SK-N-SH (cell line): ENCODE measurements at regions not wholly inside any gene's neighbourhood (a gene's known extent, or its start where the extent isn't known, plus 50 kb on each side); places are given as distances from the start of the nearest gene placed in this dataset.

Experiments
- CTCF ChIA-PET: fragments of 300-600, 350-600 bp; formaldehyde crosslinking; extraction: SDS; loops from one replicate; lab custom pipeline; 2021; lab: Yijun Ruan, JAX
- POLR2A ChIA-PET: fragments of 350-600 bp; sonication (Branson Sonifier 250); formaldehyde crosslinking; extraction: SDS; loops from one replicate; lab custom pipeline; 2020; ENCODE audit warnings: antibody characterized with exemption, inconsistent platforms; lab: Yijun Ruan, JAX
- DNase-seq: peaks from one replicate; pipeline ENCODE4 v3.0.0; 2012
- H2AFZ ChIP-seq: fragments of 200-600 bp; sonication (generic); 2 replicates; pipeline ENCODE4 v1.8.1; 2016; ENCODE audit warnings: antibody characterized with exemption, mild to moderate bottlenecking, low read depth
- H3F3A ChIP-seq: fragments of 200-600 bp; sonication (generic); replicated peaks from 2 replicates; pipeline ENCODE3; 2016; ENCODE audit warnings: antibody characterized with exemption, mild to moderate bottlenecking; ENCODE audit not compliant: insufficient read depth
- H3K27ac ChIP-seq, 2 experiments: fragments of 200-500 bp in 1 of 2; fragments of 200-600 bp in 1 of 2; sonication (Bioruptor generic) in 1 of 2; sonication (generic), shearing (Covaris generic) in 1 of 2; 2 replicates each; pipeline versions ENCODE4 v1.5.1 to v1.6.1; 2014 to 2016; ENCODE audit warnings: low read depth in 2 of 2, inconsistent platforms in 1 of 2, low read length in 1 of 2, mild to moderate bottlenecking in 1 of 2, mixed read lengths in 1 of 2
- H3K27me3 ChIP-seq: fragments of 200-600 bp; sonication (generic), shearing (Covaris generic); 2 replicates; pipeline ENCODE4 v1.6.1; 2016; ENCODE audit warnings: mixed run types; ENCODE audit not compliant: insufficient read depth
- H3K36me3 ChIP-seq, 2 experiments: fragments of 200-500 bp in 1 of 2; fragments of 200-600 bp in 1 of 2; sonication (Bioruptor generic) in 1 of 2; sonication (generic) in 1 of 2; replicated peaks in 1 of 2; 2 replicates each; pipeline versions ENCODE3 to v1.5.1; 2014 to 2016; ENCODE audit warnings: low read length in 1 of 2, mild to moderate bottlenecking in 1 of 2; ENCODE audit not compliant: insufficient read depth in 2 of 2, control insufficient read depth in 1 of 2
- H3K4me1 ChIP-seq, 2 experiments: fragments of 200-500 bp in 1 of 2; fragments of 200-600 bp in 1 of 2; sonication (Bioruptor generic) in 1 of 2; sonication (generic), shearing (Covaris generic) in 1 of 2; 2 replicates each; pipeline versions ENCODE4 v1.5.1 to v1.6.1; 2014 to 2016; ENCODE audit warnings: low read depth in 1 of 2, low read length in 1 of 2, mixed run types in 1 of 2; ENCODE audit not compliant: insufficient read depth in 2 of 2, control insufficient read depth in 1 of 2
- H3K4me2 ChIP-seq: fragments of 200-600 bp; sonication (generic), shearing (Covaris generic); 2 replicates; pipeline ENCODE4 v1.6.1; 2017; ENCODE audit warnings: mixed run types
- H3K4me3 ChIP-seq, 2 experiments: fragments of 200-500 bp in 1 of 2; fragments of 200-600 bp in 1 of 2; sonication (Bioruptor generic) in 1 of 2; sonication (generic), shearing (Covaris generic) in 1 of 2; 2 replicates each; pipeline versions ENCODE4 v1.5.1 to v1.8.1; 2014 to 2016; ENCODE audit warnings: low read depth in 2 of 2, inconsistent platforms in 1 of 2, low read length in 1 of 2, mild to moderate bottlenecking in 1 of 2, mixed read lengths in 1 of 2, moderate library complexity in 1 of 2
- H3K79me2 ChIP-seq: fragments of 200-600 bp; sonication (generic); 2 replicates; pipeline ENCODE4 v1.8.1; 2017; ENCODE audit warnings: mild to moderate bottlenecking; ENCODE audit not compliant: insufficient read depth
- H3K9ac ChIP-seq: fragments of 200-600 bp; sonication (generic); 2 replicates; pipeline ENCODE4 v1.6.1; 2017; ENCODE audit warnings: mixed run types
- H3K9me2 ChIP-seq: fragments of 200-600 bp; sonication (generic); 2 replicates; pipeline ENCODE4 v1.6.1; 2017; ENCODE audit warnings: mixed run types
- H3K9me3 ChIP-seq: fragments of 200-600 bp; sonication (generic); 2 replicates; pipeline ENCODE4 v1.6.1; 2017; ENCODE audit warnings: mixed run types, mild to moderate bottlenecking, moderate library complexity
- H4K20me1 ChIP-seq: fragments of 200-600 bp; sonication (generic); 2 replicates; pipeline ENCODE4 v1.6.1; 2017; ENCODE audit warnings: mild to moderate bottlenecking, mixed run types; ENCODE audit not compliant: insufficient read depth
- CHD2 ChIP-seq: fragments of 150-350 bp; IDR thresholded peaks from 2 replicates; pipeline ENCODE4 v1.6.1; 2018; ENCODE audit warnings: low read length; ENCODE audit not compliant: partially characterized antibody
- ELF1 ChIP-seq: IDR thresholded peaks from 2 replicates; pipeline ENCODE4 v1.4.0; 2012
- EP300 ChIP-seq, 2 experiments: IDR thresholded peaks; 2 replicates each; pipeline versions ENCODE4 v1.4.0 to v1.6.1; 2012; ENCODE audit warnings: borderline replicate concordance in 1 of 2, low read depth in 1 of 2, low read length in 1 of 2
- EZH2phosphoT487 ChIP-seq: fragments of 200-600 bp; sonication (generic); IDR thresholded peaks from 2 replicates; pipeline ENCODE4 v1.6.1; 2017; ENCODE audit warnings: low read depth, mixed run types, mild to moderate bottlenecking, antibody characterized with exemption, moderate library complexity, borderline replicate concordance
- FOSL2 ChIP-seq: IDR thresholded peaks from 2 replicates; pipeline ENCODE4 v1.4.0; 2012; ENCODE audit warnings: low read depth, mild to moderate bottlenecking, moderate library complexity, borderline replicate concordance
- GABPA ChIP-seq: IDR thresholded peaks from 2 replicates; pipeline ENCODE4 v1.4.0; 2012; ENCODE audit warnings: low read depth, mild to moderate bottlenecking
- GATA2 ChIP-seq: sonication (generic); formaldehyde crosslinking; IDR thresholded peaks from 2 replicates; pipeline ENCODE4 v1.5.0; 2020; ENCODE audit warnings: mild to moderate bottlenecking, missing genetic modification reagents
- JUND ChIP-seq: IDR thresholded peaks from 2 replicates; pipeline ENCODE4 v1.4.0; 2012
- MXI1 ChIP-seq: IDR thresholded peaks from 2 replicates; pipeline ENCODE4 v1.6.1; 2012; ENCODE audit warnings: mild to moderate bottlenecking, low read depth, low read length, improper control_type of control experiment
- NRF1 ChIP-seq: IDR thresholded peaks from 2 replicates; pipeline ENCODE4 v1.6.1; 2012; ENCODE audit warnings: low read depth, mild to moderate bottlenecking, low read length
- POLR2AphosphoS5 ChIP-seq: IDR thresholded peaks from 2 replicates; pipeline ENCODE4 v1.6.1; 2012; ENCODE audit warnings: low read depth, low read length
- RAD21 ChIP-seq: IDR thresholded peaks from 2 replicates; pipeline ENCODE4 v1.6.1; 2012; ENCODE audit warnings: mild to moderate bottlenecking, low read length
- RCOR1 ChIP-seq: fragments of 150-350 bp; IDR thresholded peaks from 2 replicates; pipeline ENCODE4 v1.6.1; 2017; ENCODE audit warnings: antibody characterized with exemption, low read length
- RFX5 ChIP-seq: IDR thresholded peaks from 2 replicates; pipeline ENCODE4 v1.6.1; 2012; ENCODE audit warnings: mild to moderate bottlenecking, improper control_type of control experiment, low read length
- RXRA ChIP-seq: IDR thresholded peaks from 2 replicates; pipeline ENCODE4 v1.4.0; 2012; ENCODE audit warnings: low read depth, mild to moderate bottlenecking, borderline replicate concordance
- SIN3A ChIP-seq: IDR thresholded peaks from 2 replicates; pipeline ENCODE4 v1.6.1; 2012; ENCODE audit warnings: low read depth, mild to moderate bottlenecking, low read length, moderate library complexity, borderline replicate concordance
- TCF12 ChIP-seq: IDR thresholded peaks from 2 replicates; pipeline ENCODE4 v1.4.0; 2012
- TEAD4 ChIP-seq: IDR thresholded peaks from 2 replicates; pipeline ENCODE4 v1.4.0; 2012; ENCODE audit warnings: mild to moderate bottlenecking, borderline replicate concordance; ENCODE audit not compliant: insufficient read depth
- YY1 ChIP-seq: IDR thresholded peaks from 2 replicates; pipeline ENCODE4 v1.4.0; 2012; ENCODE audit warnings: low read depth, mild to moderate bottlenecking
- WGBS: methylation state at CpG from one replicate; pipeline ENCODE4 v1.1.6; 2017; ENCODE audit warnings: low lambda C conversion rate; 5-methylcytosine and 5-hydroxymethylcytosine counted together
- TF ChIP-seq, protein P1 (sequence below): IDR thresholded peaks from 2 replicates; pipeline ENCODE4; 2012
- TF ChIP-seq, protein P2 (sequence below): IDR thresholded peaks from 2 replicates; pipeline ENCODE4 v1.4.0; 2012; ENCODE audit warnings: low read depth
- TF ChIP-seq, protein P3 (sequence below): IDR thresholded peaks from 2 replicates; pipeline ENCODE4 v1.4.0; 2012; ENCODE audit warnings: low read depth, borderline replicate concordance
- TF ChIP-seq, protein P4 (sequence below): fragments of 150-350 bp; IDR thresholded peaks from 2 replicates; pipeline ENCODE4 v1.6.1; 2017; ENCODE audit warnings: antibody characterized with exemption, low read length, low read depth, borderline replicate concordance

DNA sequence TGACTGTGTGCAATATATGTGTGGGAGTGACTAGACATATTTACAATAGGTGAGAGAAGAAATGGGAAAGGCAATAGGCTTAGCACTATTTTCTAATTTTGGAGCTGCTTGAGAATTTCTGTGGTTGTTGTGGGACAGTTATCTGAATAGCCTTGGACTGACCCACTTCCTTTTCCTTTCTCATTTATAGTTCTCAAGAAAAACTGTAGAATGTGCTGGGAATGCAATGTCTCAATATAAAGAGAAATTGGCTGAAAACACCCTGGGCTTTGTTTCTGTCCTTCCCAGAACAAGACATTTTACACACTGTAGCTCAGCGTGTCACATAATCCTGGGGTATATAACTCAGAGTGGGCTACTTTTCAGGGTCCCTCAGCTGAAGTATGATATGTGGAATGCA is 153.0 kb upstream of the RHOBTB1 start (continued):
- TF ChIP-seq, protein P1, sequence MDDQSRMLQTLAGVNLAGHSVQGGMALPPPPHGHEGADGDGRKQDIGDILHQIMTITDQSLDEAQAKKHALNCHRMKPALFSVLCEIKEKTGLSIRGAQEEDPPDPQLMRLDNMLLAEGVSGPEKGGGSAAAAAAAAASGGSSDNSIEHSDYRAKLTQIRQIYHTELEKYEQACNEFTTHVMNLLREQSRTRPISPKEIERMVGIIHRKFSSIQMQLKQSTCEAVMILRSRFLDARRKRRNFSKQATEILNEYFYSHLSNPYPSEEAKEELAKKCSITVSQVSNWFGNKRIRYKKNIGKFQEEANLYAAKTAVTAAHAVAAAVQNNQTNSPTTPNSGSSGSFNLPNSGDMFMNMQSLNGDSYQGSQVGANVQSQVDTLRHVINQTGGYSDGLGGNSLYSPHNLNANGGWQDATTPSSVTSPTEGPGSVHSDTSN, result no peak

DNA sequence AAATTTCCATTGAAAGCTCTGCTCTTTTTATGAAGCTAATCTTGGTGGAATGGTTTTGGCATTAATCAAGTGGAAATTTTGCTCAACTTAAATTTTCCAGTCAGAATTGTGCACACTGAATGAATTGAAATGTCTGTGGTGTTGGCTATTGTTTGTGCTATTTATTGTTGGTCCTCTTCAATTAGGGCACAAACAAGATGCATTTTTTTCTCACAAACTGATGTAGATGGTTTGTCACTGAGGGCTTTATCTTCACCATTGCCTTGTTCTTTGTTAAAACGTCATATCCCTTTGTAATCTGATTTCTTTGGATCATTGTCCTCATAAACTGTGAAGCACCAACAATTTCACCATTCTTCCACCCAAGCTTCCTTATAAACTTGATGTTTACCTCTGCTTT is 152.1 kb upstream of the RHOBTB1 start:
- H3K9ac ChIP-seq, result no peak overlapping the region
- DNase-seq, result no peak

DNA sequence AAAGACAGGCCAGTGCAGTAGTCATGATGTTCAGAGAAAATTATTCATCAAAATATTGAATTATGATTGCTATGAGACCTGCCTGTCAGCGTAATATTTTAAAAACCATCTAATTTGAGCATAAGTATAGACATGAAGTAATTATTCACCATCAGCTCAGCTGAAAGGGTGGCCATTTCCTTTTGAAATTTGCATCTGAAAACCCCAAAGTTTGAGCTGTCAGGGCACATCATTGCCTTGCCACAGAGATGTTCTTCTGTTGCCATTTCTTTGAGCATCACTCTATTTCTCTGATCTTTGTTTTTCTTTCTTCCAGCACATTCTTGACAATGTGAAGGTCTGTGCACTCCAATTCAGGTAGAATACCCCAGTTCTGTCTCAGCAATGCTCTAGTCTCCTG is 147.5 kb upstream of the RHOBTB1 start:
- no peak overlapping the region for H3K9ac ChIP-seq
- no peak overlapping the region for H2AFZ ChIP-seq
- TF ChIP-seq, protein P2, sequence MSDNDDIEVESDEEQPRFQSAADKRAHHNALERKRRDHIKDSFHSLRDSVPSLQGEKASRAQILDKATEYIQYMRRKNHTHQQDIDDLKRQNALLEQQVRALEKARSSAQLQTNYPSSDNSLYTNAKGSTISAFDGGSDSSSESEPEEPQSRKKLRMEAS, result no peak
- TF ChIP-seq JUND (no peak), RFX5 (no peak), RCOR1 (no peak), RXRA (no peak), TCF12 (no peak), GABPA (no peak), FOSL2 (no peak), YY1 (no peak), MXI1 (no peak), EP300 (IDR thresholded peaks at IDR 0.05; ENCODE audit: borderline replicate concordance in 1 of 2, low read depth in 1 of 2, low read length in 1 of 2) (no peak), SIN3A (no peak), GATA2 (CRISPR knock-in tag) (no peak), TEAD4 (no peak), EZH2phosphoT487 (no peak), RAD21 (no peak), NRF1 (no peak)
- TF ChIP-seq, protein P3, sequence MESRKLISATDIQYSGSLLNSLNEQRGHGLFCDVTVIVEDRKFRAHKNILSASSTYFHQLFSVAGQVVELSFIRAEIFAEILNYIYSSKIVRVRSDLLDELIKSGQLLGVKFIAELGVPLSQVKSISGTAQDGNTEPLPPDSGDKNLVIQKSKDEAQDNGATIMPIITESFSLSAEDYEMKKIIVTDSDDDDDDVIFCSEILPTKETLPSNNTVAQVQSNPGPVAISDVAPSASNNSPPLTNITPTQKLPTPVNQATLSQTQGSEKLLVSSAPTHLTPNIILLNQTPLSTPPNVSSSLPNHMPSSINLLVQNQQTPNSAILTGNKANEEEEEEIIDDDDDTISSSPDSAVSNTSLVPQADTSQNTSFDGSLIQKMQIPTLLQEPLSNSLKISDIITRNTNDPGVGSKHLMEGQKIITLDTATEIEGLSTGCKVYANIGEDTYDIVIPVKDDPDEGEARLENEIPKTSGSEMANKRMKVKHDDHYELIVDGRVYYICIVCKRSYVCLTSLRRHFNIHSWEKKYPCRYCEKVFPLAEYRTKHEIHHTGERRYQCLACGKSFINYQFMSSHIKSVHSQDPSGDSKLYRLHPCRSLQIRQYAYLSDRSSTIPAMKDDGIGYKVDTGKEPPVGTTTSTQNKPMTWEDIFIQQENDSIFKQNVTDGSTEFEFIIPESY, result no peak
- TF ChIP-seq, protein P4, sequence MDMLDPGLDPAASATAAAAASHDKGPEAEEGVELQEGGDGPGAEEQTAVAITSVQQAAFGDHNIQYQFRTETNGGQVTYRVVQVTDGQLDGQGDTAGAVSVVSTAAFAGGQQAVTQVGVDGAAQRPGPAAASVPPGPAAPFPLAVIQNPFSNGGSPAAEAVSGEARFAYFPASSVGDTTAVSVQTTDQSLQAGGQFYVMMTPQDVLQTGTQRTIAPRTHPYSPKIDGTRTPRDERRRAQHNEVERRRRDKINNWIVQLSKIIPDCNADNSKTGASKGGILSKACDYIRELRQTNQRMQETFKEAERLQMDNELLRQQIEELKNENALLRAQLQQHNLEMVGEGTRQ, result no peak
- no peak overlapping the region for H3K4me3 ChIP-seq
- no peak overlapping the region for H3K4me2 ChIP-seq
- ChIA-PET POLR2A (no interaction called here), CTCF (interaction anchor here (0.8 kb wide), 1 partner anchor 51 kb away, joined by 3 read pairs; no protein-coding TSS in a partner anchor)
- H3F3A ChIP-seq, result no peaks in the 10 kb centered on the region
- H3K4me1 ChIP-seq, result no peaks in the 10 kb centered on the region
- 40% methylated on average over 1 of the region's 1 CpG for WGBS
- H3K27me3 ChIP-seq, result no peaks in the 10 kb centered on the region; the same call in 1 of the 2 replicates
- no peaks in the 10 kb centered on the region for H3K79me2 ChIP-seq
- no peak overlapping the region for H3K27ac ChIP-seq
- H3K9me2 ChIP-seq, result no peaks in the 10 kb centered on the region
- no peaks in the 10 kb centered on the region for H4K20me1 ChIP-seq
- no peaks in the 10 kb centered on the region for H3K36me3 ChIP-seq
- no peaks in the 10 kb centered on the region for H3K9me3 ChIP-seq
- DNase-seq, result no peak

More for the DNA sequence above, 152.1 kb upstream of the RHOBTB1 start:
- H3K79me2 ChIP-seq, result no peaks in the 10 kb centered on the region
- TF ChIP-seq TCF12 (no peak), RCOR1 (no peak), ELF1 (no peak), CHD2 (no peak), YY1 (no peak), POLR2AphosphoS5 (no peak)
- no peak overlapping the region for H3K27ac ChIP-seq
- POLR2A ChIA-PET, result no interaction called here
- no peak overlapping the region for H3K4me3 ChIP-seq
- H3F3A ChIP-seq, result no peaks in the 10 kb centered on the region
- CTCF ChIA-PET, result no interaction called here
- H3K9me3 ChIP-seq, result no peaks in the 10 kb centered on the region
- H3K27me3 ChIP-seq, result no peaks in the 10 kb centered on the region; the same call in none of the 2 replicates
- no peaks in the 10 kb centered on the region for H3K9me2 ChIP-seq
- no peak overlapping the region for H2AFZ ChIP-seq
- no peaks in the 10 kb centered on the region for H4K20me1 ChIP-seq
- no peak overlapping the region for H3K4me2 ChIP-seq
- no peaks in the 10 kb centered on the region for H3K36me3 ChIP-seq
- WGBS, result 4% methylated on average over 1 of the region's 1 CpG
- no peaks in the 10 kb centered on the region for H3K4me1 ChIP-seq
